Astrocyte (in vitro differentiated cells and primary cell): ENCODE measurements at regions not wholly inside any gene's neighbourhood (a gene's known extent, or its start where the extent isn't known, plus 50 kb on each side); places are given as distances from the start of the nearest gene placed in this dataset.
A peak's percentile ranks its signal among the peaks of the same experiment; 100 is the strongest.
"Not testable (repeated sequence)": the region's sequence is repeated elsewhere in the genome, so short reads cannot be mapped to it uniquely, and the experiment has no call there.

ENCODE experiments used
- DNase-seq: peaks from one replicate; pipeline ENCODE4 v3.0.0-alpha.2; 2010; ENCODE audit warnings: low read depth
- FAIRE-seq: peaks from 2 replicates; lab custom pipeline; 2011; peaks lifted over from hg19 to GRCh38; lab: Jason Lieb, UNC
- H2AFZ ChIP-seq: 2 replicates; pipeline ENCODE4 v1.6.0; 2012; ENCODE audit warnings: low read depth, low read length, inconsistent platforms
- H3K27ac ChIP-seq: 2 replicates; pipeline ENCODE4 v1.5.1; 2011; ENCODE audit warnings: low read depth, low read length, inconsistent platforms
- H3K27me3 ChIP-seq: 2 replicates; pipeline ENCODE4 v1.6.0; 2011; ENCODE audit warnings: low read length, inconsistent platforms; ENCODE audit not compliant: insufficient read depth
- H3K36me3 ChIP-seq: 2 replicates; pipeline ENCODE4 v1.5.1; 2011; ENCODE audit warnings: low read length, inconsistent platforms; ENCODE audit not compliant: insufficient read depth
- H3K4me1 ChIP-seq: 2 replicates; pipeline ENCODE4 v1.5.1; 2011; ENCODE audit warnings: low read length, inconsistent platforms; ENCODE audit not compliant: insufficient read depth
- H3K4me2 ChIP-seq: 2 replicates; pipeline ENCODE4 v1.6.0; 2012; ENCODE audit warnings: low read length, inconsistent platforms
- H3K4me3 ChIP-seq: 2 replicates; pipeline ENCODE4 v1.5.1; 2011; ENCODE audit warnings: low read depth, mild to moderate bottlenecking, low read length, inconsistent platforms; ENCODE audit not compliant: insufficient read depth
- H3K79me2 ChIP-seq: 2 replicates; pipeline ENCODE4 v1.6.0; 2012; ENCODE audit warnings: mild to moderate bottlenecking, low read length, inconsistent platforms; ENCODE audit not compliant: insufficient read depth
- H3K9ac ChIP-seq: 2 replicates; pipeline ENCODE4 v1.6.0; 2012; ENCODE audit warnings: mild to moderate bottlenecking, low read length, inconsistent platforms
- H3K9me3 ChIP-seq: 2 replicates; pipeline ENCODE4 v1.5.1; 2012; ENCODE audit warnings: low read depth, mild to moderate bottlenecking, low read length, inconsistent platforms; ENCODE audit not compliant: insufficient read depth
- H4K20me1 ChIP-seq: 2 replicates; pipeline ENCODE4 v1.6.0; 2012; ENCODE audit warnings: low read length, inconsistent platforms; ENCODE audit not compliant: insufficient read depth
- H3K27ac Mint-ChIP-seq: one replicate; pipeline ENCODE4 v1.8.0; 2021; ENCODE audit warnings: mild to moderate bottlenecking, mixed read lengths; ENCODE audit not compliant: unreplicated experiment
- H3K27me3 Mint-ChIP-seq: one replicate; pipeline ENCODE4 v1.8.0; 2021; ENCODE audit warnings: low read depth, mixed read lengths; ENCODE audit not compliant: unreplicated experiment
- H3K36me3 Mint-ChIP-seq: one replicate; pipeline ENCODE4 v1.8.0; 2021; ENCODE audit warnings: low read depth, mixed read lengths; ENCODE audit not compliant: unreplicated experiment
- H3K4me1 Mint-ChIP-seq: one replicate; pipeline ENCODE4 v1.8.0; 2021; ENCODE audit warnings: low read depth, mixed read lengths; ENCODE audit not compliant: unreplicated experiment
- H3K4me3 Mint-ChIP-seq: one replicate; pipeline ENCODE4 v1.8.0; 2021; ENCODE audit warnings: mild to moderate bottlenecking, moderate library complexity, mixed read lengths; ENCODE audit not compliant: unreplicated experiment
- H3K9me3 Mint-ChIP-seq: one replicate; pipeline ENCODE4 v1.8.0; 2021; ENCODE audit warnings: mild to moderate bottlenecking, mixed read lengths; ENCODE audit not compliant: unreplicated experiment
- EZH2 ChIP-seq: IDR thresholded peaks from 2 replicates; pipeline ENCODE4 v1.6.1; 2012; ENCODE audit warnings: mild to moderate bottlenecking, low read length, inconsistent platforms; ENCODE audit not compliant: insufficient read depth
- TF ChIP-seq, protein P1 (sequence below): IDR thresholded peaks from 2 replicates; pipeline ENCODE4 v1.5.1; 2011; ENCODE audit warnings: low read depth, mild to moderate bottlenecking, inconsistent platforms, low read length, moderate library complexity; ENCODE audit not compliant: insufficient read depth

DNA sequence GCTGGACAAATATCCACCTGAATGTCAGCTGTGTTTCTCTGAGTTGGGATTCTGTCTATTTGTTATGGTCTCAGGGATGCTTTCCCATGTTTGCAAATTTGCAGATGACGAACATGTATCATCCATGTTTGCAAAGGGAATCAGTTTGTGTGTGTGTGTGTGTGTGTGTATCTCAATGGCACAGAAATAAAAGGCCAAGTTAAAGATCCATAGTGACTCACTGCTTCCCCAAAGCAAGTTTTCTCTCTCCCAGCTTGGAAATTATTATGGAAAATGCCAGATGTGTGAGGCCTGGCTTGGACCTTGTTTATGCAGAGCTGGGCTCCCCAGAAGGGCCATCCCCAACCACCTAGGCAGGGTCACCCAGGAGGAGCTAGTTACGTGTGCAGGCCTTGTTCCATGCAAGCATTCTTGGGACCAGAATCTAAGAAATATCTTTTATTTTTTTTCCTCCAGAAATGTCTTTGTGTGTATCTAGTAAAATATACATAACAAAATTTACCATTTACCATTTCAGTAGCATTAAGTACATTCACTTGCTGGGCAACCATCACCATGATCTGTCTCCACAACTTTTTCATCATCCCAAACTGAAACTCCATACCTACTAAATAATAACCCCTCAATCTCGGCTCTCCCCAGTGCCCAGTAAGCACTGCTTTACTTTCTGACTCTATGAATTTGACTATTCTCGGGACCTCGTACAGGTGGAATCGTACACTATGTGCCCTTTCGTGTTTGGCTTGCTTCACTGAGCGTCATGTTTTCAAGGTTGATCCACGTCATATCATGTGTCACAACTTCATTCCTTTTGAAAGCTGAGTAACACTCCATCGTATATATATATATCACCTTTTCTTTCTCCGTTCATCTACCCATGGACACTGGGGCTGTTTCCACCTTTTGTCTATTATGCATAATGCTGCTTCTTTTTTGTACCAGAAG is 56.6 kb upstream of the WNT7B start:
- Histone ChIP-seq H3K4me2 (no peak overlapping the region), H2AFZ (no peak overlapping the region), H3K27ac (no peak overlapping the region), H3K9ac (no peak overlapping the region), H3K79me2 (peaks cover 15% of the 10 kb centered on the region), H4K20me1 (no peaks in the 10 kb centered on the region), H3K36me3 (no peaks in the 10 kb centered on the region), H3K4me1 (peaks cover 14% of the 10 kb centered on the region), H3K27me3 (no peaks in the 10 kb centered on the region), H3K4me3 (no peak overlapping the region), H3K9me3 (no peaks in the 10 kb centered on the region)
- no peak for FAIRE-seq
- Mint-ChIP-seq H3K9me3 (no peaks in the 10 kb centered on the region), H3K27me3 (peaks cover under 1% of the 10 kb centered on the region), H3K4me1 (peaks cover 5% of the 10 kb centered on the region), H3K27ac (no peak overlapping the region), H3K36me3 (no peaks in the 10 kb centered on the region), H3K4me3 (no peak overlapping the region)
- TF ChIP-seq, protein P1, sequence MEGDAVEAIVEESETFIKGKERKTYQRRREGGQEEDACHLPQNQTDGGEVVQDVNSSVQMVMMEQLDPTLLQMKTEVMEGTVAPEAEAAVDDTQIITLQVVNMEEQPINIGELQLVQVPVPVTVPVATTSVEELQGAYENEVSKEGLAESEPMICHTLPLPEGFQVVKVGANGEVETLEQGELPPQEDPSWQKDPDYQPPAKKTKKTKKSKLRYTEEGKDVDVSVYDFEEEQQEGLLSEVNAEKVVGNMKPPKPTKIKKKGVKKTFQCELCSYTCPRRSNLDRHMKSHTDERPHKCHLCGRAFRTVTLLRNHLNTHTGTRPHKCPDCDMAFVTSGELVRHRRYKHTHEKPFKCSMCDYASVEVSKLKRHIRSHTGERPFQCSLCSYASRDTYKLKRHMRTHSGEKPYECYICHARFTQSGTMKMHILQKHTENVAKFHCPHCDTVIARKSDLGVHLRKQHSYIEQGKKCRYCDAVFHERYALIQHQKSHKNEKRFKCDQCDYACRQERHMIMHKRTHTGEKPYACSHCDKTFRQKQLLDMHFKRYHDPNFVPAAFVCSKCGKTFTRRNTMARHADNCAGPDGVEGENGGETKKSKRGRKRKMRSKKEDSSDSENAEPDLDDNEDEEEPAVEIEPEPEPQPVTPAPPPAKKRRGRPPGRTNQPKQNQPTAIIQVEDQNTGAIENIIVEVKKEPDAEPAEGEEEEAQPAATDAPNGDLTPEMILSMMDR: no peak
- no peak for TF ChIP-seq EZH2
- DNase-seq: no peak

DNA sequence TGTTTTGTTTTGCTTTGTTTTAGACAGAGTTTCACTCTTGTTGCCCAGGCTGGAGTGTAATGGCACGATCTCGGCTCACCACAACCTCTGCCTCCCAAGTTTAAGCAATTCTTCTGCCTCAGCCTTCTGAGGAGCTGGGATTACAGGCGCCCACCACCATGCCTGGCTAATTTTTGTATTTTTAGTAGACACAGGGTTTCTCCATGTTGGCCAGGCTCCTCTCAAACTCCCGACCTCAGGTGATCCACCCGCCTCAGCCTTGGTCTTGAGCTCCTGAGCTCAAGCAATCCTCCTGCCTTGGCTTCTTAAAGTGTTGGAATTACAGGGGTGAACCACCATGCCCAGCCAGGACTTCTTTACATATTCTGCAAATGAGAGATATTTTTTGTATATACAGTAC is 57.5 kb upstream of the WNT7B start:
- H2AFZ ChIP-seq, H3K9me3 ChIP-seq, H3K27me3 ChIP-seq, H3K9ac ChIP-seq, H3K27me3 Mint-ChIP-seq, H3K4me3 ChIP-seq, DNase-seq, H3K36me3 ChIP-seq, H3K36me3 Mint-ChIP-seq, FAIRE-seq, H4K20me1 ChIP-seq, H3K9me3 Mint-ChIP-seq, H3K4me2 ChIP-seq, H3K27ac Mint-ChIP-seq, H3K27ac ChIP-seq, H3K4me1 Mint-ChIP-seq: not testable (repeated sequence)
- H3K4me1 ChIP-seq: peaks cover 14% of the 10 kb centered on the region
- peaks cover 15% of the 10 kb centered on the region for H3K79me2 ChIP-seq
- peak overlapping the region; percentile 83 for H3K4me3 Mint-ChIP-seq

DNA sequence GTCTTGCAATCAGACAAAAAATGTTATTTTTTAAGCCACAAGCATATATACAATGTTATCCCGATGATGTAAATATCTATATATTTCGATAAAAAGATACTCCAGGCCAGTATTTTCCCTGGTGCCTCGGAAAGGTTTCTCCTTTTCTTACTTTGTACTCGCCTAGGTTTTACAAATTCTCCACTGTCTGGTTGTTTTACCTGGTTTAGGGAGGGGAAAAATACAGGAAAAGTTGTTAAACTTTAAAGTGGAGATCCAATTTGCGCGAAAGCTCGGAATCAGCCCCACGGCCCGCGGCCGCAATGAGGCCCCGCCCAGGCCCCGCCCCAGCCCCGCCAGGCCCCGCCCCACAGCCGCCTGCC is 58.4 kb upstream of the WNT7B start:
- no peaks in the 10 kb centered on the region for H3K27me3 Mint-ChIP-seq
- H3K4me3 Mint-ChIP-seq: peak overlapping the region; percentile 83
- no peaks in the 10 kb centered on the region for H3K36me3 Mint-ChIP-seq
- Histone ChIP-seq H3K9ac (peak overlapping the region; percentile 83), H3K27ac (peak overlapping the region; percentile 82), H2AFZ (peak overlapping the region; percentile 76), H3K79me2 (peaks cover 15% of the 10 kb centered on the region), H3K4me2 (peak overlapping the region; percentile 84), H3K27me3 (no peaks in the 10 kb centered on the region), H4K20me1 (no peaks in the 10 kb centered on the region), H3K9me3 (no peaks in the 10 kb centered on the region), H3K4me3 (peak overlapping the region; percentile 72), H3K4me1 (peaks cover 14% of the 10 kb centered on the region), H3K36me3 (no peaks in the 10 kb centered on the region)
- peaks cover 5% of the 10 kb centered on the region for H3K4me1 Mint-ChIP-seq
- no peak for TF ChIP-seq EZH2
- TF ChIP-seq, protein P1: no peak
- DNase-seq: no peak
- H3K9me3 Mint-ChIP-seq: no peaks in the 10 kb centered on the region
- no peak for FAIRE-seq
- H3K27ac Mint-ChIP-seq: peak overlapping the region; percentile 49
